GM21619 (cell line): ENCODE measurements at regions not wholly inside any gene's neighbourhood (a gene's known extent, or its start where the extent isn't known, plus 50 kb on each side); places are given as distances from the start of the nearest gene placed in this dataset.
"Not testable (repeated sequence)": the region's sequence is repeated elsewhere in the genome, so short reads cannot be mapped to it uniquely, and the experiment has no call there.

Source experiments
- ATAC-seq: cut with Tn5 transposase; IDR thresholded peaks from one replicate; pipeline ENCODE4 v1.9.1; 2021; ENCODE audit not compliant: unreplicated experiment

DNA sequence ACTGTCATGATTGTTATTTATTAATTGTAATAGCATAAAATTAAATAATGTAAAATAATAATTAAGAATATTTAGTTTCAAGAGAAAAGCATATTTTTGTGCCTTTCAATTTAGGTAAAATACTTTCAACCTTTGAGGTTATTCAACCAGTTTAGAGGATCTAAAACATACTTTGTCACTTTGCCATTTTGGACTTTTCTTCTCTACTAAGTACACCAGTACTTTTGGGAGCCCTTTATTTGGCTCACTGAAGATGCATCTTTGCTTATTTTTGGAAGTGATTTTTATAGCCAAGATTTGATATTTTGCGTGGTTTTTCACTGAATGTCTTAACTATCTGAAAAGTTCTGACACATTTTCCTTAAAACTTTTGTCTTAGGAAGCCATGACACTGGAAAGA lies 860.5 kb downstream of the SORCS1 start:
- ATAC-seq: no peak

DNA sequence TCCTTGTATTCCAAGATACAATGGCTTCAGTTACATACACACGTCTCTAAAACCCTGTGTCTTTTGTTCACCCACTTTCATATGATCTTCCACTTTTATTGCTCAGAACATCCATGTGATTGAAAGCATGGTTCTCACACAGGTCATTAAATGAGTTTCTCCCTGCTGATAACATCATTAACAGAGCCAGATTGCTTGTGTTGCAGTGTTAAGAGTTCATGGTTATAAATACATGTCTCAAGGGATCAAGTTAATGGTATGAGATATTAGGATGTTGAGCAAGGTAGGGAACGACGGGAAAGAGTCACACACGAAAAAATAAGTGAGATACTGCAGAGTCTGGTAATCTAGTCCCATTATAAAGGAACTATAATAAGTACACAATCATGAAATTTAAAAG lies 861.5 kb downstream of the SORCS1 start:
- no peak for ATAC-seq

GRCh38 chr10:106301146-106301545 lies 863.4 kb downstream of the SORCS1 start:
- ATAC-seq: no peak

DNA sequence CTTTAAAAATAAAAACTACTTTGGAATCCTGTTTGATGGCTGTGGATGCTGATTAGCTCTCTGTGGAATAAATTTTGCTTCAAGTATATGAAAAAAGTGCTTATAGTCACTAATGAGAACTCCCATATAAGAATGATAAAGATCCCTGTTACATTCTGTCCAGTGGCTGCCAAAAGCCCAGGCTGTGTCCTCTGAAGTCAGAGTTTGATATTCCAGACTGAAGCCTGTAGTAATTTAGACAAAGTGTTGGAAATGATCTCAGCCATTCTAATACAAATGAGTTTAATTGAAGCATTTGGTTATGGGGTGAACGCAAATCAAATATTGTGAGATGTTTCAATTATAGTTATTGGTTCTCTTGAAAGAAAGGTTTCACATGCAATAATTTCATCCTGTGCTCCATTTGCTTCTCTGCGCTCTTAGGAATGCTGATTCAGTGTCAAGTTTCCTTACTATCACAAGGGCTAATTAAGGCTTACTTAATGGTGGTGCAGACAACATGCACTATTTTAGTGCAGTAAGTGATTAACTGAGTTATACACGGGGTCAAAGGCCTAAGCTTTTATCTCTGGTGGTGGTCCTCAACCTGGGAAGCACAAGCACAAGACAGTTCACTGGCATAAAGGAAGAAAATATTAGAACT lies 867.6 kb downstream of the SORCS1 start:
- ATAC-seq: no peak

GRCh38 chr10:106284802-106285587 lies 879.5 kb downstream of the SORCS1 start:
- no peak for ATAC-seq

DNA sequence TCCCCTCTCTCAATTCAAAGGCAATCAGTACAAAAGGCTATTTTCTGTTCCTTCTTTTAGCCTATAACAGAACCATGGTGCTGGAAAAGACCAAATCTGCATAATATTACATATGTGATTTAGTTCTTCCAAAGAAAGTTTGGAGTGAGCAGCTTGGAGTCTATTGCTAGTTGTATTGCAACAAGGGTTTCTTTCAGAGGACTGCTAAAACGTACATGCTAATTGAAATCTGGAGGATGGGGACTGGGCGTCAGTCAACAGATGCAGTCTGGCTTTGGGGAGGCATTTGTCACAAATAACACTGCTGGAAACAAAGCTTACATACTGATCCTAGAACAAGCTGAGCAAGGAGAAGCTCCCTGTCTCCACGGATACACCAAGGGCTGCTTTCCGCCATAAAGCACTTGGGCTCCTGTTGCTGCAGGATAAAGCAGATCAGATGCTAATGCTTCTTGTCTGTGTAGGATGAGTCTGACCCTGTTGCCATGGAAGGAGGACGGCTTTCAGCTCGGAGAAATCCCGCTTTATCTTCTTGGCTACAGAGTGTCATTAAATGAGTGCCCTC lies 883.5 kb downstream of the SORCS1 start:
- no peak for ATAC-seq

DNA sequence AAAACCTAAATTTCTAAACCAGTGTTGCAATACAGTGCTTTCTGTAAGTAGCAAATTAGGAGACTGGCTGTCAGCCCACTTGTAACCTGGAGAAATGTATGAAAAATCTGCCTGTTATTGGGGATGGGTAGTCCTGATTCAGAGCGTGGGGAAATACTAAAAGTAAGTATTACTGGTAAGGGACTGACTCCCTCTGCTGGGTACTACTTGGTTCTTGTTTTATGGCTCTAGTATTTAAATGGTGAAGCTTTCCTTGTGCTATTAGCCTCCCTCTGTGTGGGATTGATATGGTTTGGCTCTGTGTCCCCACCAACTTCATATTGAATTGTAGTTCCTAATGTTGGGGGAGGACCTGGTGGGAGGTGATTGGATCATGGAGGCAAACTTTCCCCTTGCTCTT lies 886.1 kb downstream of the SORCS1 start:
- no peak for ATAC-seq

- no peak for ATAC-seq
Measured at GRCh38 chr10:106271237-106271636, 893.3 kb downstream of the SORCS1 start.

- no peak for ATAC-seq
Measured at GRCh38 chr10:106268000-106268399, 896.5 kb downstream of the SORCS1 start.

DNA sequence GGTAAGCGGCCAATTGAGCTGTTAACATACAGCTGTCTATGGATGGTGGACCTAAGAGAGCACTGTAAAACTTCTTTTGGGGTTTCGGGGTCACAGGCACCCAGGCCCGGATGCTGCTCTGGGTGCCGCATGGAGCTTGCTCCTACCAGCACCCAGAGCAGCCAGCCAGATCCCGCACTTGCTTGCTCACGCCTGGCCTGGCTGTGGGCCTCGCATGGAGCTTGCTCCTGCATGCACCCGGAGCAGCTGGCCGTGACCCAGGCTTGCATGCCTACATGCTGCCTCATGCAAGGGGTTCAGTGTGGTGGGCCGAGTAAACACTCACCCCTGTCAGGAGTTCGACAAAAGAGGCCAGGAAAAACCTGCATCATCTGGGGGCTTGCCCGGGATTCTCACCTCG lies 896.9 kb downstream of the SORCS1 start:
- ATAC-seq: no peak

- not testable (repeated sequence) for ATAC-seq
Measured at GRCh38 chr10:106257432-106257831, 907.1 kb downstream of the SORCS1 start.

DNA sequence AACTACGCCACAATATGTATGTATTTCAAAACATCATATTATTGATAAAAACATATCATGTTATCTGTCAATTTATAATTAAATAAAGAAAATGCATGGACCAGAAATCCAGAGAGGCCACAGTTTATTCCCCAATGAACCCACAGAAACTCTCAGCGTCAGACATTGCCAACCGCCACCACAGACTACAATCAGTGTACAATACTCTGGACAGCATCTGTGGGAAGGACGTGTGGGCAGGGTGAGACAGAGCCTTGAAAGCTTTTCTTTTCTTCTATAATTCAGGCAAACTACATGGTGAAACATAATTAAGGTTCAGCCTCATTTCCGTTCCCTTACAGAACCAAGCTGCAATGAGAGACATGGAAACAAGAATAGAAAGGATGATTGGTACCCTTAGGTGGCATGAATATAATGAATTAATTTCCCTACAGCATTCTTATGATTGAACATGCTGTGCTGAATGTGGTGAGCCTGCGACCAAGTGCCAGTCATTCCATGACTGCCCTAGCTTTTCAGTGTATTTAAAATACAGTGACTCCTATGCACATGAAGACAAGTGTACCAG lies 909.3 kb downstream of the SORCS1 start:
- ATAC-seq: no peak

GRCh38 chr10:106254071-106254470 lies 910.4 kb downstream of the SORCS1 start:
- ATAC-seq: no peak

GRCh38 chr10:106252541-106252940 lies 912.0 kb downstream of the SORCS1 start:
- no peak for ATAC-seq

DNA sequence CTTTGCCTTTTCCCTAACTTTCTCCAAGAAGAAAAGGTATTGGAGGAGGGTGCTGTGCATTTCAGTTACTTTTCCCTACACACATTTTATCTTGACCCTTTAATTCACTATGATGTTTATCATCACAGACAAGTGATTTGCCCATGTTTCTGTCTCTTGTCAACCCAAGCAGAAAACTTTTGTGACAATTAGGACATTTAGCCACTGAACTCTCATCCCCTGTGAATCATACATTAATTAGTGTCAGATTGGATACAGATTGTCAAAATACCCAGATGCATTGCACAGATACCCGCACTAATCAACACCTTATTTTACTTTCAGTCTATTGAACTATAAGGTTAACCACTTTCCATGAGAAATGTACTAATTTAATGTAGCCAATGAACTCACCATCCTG lies 912.9 kb downstream of the SORCS1 start:
- ATAC-seq: no peak

DNA sequence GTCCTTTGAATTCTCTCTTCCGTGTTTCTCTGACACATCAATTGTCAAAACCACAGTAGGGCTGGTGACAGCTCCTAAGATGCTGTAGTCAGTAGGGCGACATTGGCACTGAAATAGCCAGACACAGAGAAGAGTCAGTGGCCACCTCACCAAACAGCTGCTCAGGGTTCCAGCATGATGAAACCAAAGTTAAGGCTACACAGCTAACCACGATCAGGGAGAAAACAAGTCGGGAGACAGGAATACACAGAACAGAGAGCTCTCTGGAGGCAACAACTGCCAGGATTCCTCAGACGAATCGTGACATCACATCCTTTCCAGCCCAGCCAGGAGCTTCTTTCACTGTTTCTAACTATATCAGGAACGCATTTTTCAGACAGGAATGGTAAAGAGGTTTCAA lies 922.2 kb downstream of the SORCS1 start:
- no peak for ATAC-seq

- ATAC-seq: no peak
Measured at GRCh38 chr10:106226828-106227227, 937.7 kb downstream of the SORCS1 start.

GRCh38 chr10:106226142-106226541 lies 938.4 kb downstream of the SORCS1 start:
- ATAC-seq: no peak

DNA sequence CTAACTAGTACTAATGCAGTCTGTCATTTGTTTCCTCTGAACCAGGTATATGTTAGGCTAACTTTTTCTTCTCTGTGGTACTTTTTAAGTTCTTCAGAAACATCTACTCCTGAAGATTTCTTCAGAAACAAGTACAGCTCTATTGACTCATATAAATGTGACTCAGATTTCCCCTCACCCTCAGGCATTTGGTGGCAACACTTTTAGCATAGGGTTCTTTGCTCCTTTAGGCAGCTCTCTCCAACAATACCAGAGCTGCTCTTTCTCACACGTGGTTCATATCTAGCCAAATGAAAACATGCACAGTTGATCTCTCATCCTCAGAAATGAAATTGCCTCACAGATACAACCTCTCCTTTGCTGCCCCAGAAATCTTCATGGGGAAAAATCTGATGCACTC lies 939.8 kb downstream of the SORCS1 start:
- ATAC-seq: no peak

- no peak for ATAC-seq
Measured at GRCh38 chr10:106217627-106218026, 946.9 kb downstream of the SORCS1 start.

DNA sequence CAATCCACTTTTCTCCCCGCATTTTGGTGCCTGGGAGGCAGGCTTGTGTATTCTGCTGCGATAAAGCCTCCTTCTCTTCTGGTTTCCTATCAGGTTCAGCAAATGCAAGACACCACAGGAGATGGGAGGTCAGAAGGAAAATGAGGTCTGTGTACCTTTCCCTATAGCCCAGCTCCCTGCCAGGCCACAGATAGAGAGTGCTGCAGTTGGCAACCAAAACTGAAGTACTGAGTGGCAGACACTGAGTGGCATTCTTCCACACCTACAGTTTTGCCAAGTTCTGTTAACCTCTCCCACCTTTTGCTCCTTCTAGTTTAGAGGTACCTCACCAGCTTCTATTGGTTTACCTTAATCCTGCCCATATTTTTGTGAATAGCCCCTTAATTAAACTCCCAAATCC lies 948.4 kb downstream of the SORCS1 start:
- ATAC-seq: no peak

DNA sequence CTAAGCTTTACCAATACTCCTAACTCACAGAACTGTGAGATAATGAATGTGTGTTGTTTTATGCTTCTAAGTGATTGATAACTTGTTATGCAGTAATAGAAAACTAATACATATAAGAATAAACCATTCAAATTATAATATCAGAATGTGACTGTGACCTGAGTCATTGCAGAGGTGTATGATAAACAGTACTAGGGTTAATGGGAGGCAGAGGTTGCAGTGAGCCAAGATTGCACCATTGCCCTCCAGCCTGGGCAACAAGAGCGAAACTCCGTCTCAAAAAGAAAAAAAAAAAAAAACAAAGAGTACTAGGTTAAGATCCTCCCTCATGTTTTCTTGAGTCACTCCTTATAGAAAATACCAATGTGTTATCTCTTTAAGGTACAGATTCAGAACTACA lies 950.3 kb downstream of the SORCS1 start:
- ATAC-seq: no peak
